ENCODE measurements at regions not wholly inside any gene's neighbourhood (a gene's known extent, or its start where the extent isn't known, plus 50 kb on each side); places are given as distances from the start of the nearest gene placed in this dataset.

- no peak for TF ChIP-seq IRF4 (IDR thresholded peaks at IDR 0.05; ENCODE audit: low read depth, low read length)
- no peak for TF ChIP-seq SMAD1 (IDR thresholded peaks at IDR 0.05; ENCODE audit: low read depth, partially characterized antibody)
- no peak for TF ChIP-seq NFYB (IDR thresholded peaks at IDR 0.05; ENCODE audit: insufficient read depth, low read depth, low read length)
- no peak for TF ChIP-seq BRCA1 (IDR thresholded peaks at IDR 0.05; ENCODE audit: low read depth, low read length)
- TF ChIP-seq WRNIP1 (IDR thresholded peaks at IDR 0.05; ENCODE audit: borderline replicate concordance, low read depth, low read length): no peak
- no peak for TF ChIP-seq MLLT1 (IDR thresholded peaks at IDR 0.05)
- TF ChIP-seq IKZF2 (IDR thresholded peaks at IDR 0.05): no peak
- TF ChIP-seq ZNF24 (IDR thresholded peaks at IDR 0.05): no peak
- no peak for TF ChIP-seq NR2C1 (IDR thresholded peaks at IDR 0.05)
- no peak for TF ChIP-seq USF2 (IDR thresholded peaks at IDR 0.05; ENCODE audit: borderline replicate concordance, low read depth, low read length)
- no peak for TF ChIP-seq SRF (IDR thresholded peaks at IDR 0.05; ENCODE audit: low read depth in 2 of 2, low read length in 2 of 2)
- TF ChIP-seq CHD2 (IDR thresholded peaks at IDR 0.05; ENCODE audit: borderline replicate concordance, low read depth, low read length): no peak
- no peak for TF ChIP-seq MYB (IDR thresholded peaks at IDR 0.05; ENCODE audit: borderline replicate concordance, low read depth, low read length)
- TF ChIP-seq EP300 (IDR thresholded peaks at IDR 0.05; ENCODE audit: borderline replicate concordance in 1 of 2, control insufficient read depth in 1 of 2, low read depth in 2 of 2, low read length in 2 of 2): no peak
- TF ChIP-seq HDAC6 (IDR thresholded peaks at IDR 0.05; ENCODE audit: unreplicated experiment): no peak
- no peak for TF ChIP-seq TAF1 (IDR thresholded peaks at IDR 0.05; ENCODE audit: borderline replicate concordance, low read depth, low read length)
- TF ChIP-seq NKRF (conservative IDR thresholded peaks at IDR 0.05): no peak
- intact Hi-C loops (cut with micrococcal nuclease; ENCODE audit: unreplicated experiment): no loop called here
- H3K9me3 ChIP-seq (replicated peaks; ENCODE audit: control insufficient read depth, insufficient read depth, low read length): no peaks in the 10 kb centered on the region
- BruUV-seq (replicated peaks): no TSS peak
- no peak overlapping the region for H3K4me3 ChIP-seq
- ChIA-PET RAD21 (ENCODE audit: unreplicated experiment) (no interaction called here), SMC1A (ENCODE audit: uncharacterized antibody, unreplicated experiment) (no interaction called here), POLR2A (no interaction called here), CTCF (no interaction called here)
- H3K27ac ChIP-seq (ENCODE audit: control insufficient read depth, insufficient read depth): no peak overlapping the region
- H3K27me3 ChIP-seq (replicated peaks in 1 of 2; ENCODE audit: control insufficient read depth in 2 of 2, insufficient read depth in 2 of 2, low read length in 1 of 2): no peaks in the 10 kb centered on the region
- DNase-seq (ENCODE audit: low read depth, low spot score) (no peak), ATAC-seq (no peak), FAIRE-seq (no peak)
- H3K79me2 ChIP-seq (ENCODE audit: control insufficient read depth, insufficient read depth, low read length): no peaks in the 10 kb centered on the region
- H3K4me1 ChIP-seq (ENCODE audit: control insufficient read depth, insufficient read depth, low read length): no peaks in the 10 kb centered on the region
- H4K20me1 ChIP-seq (ENCODE audit: control insufficient read depth, insufficient read depth): no peaks in the 10 kb centered on the region
- H2AFZ ChIP-seq (ENCODE audit: control insufficient read depth, low read depth, low read length): no peak overlapping the region
- in situ Hi-C loops (cut with MboI): no loop called here
- H3K9ac ChIP-seq (ENCODE audit: control insufficient read depth, insufficient read depth, low read length): no peak overlapping the region
- H3K36me3 ChIP-seq (ENCODE audit: control insufficient read depth in 2 of 2, insufficient read depth in 2 of 2, low read length in 1 of 2): no peaks in the 10 kb centered on the region
- H3K4me2 ChIP-seq (ENCODE audit: control insufficient read depth, insufficient read depth): no peak overlapping the region
Measured at GRCh38 chr7:96562966-96563365, 146.7 kb downstream of the SEM1 start.

Data from GM12878 (cell line).